GM21619 (cell line): ENCODE measurements at regions not wholly inside any gene's neighbourhood (a gene's known extent, or its start where the extent isn't known, plus 50 kb on each side); places are given as distances from the start of the nearest gene placed in this dataset.

Experiments used
- ATAC-seq: cut with Tn5 transposase; IDR thresholded peaks from one replicate; pipeline ENCODE4 v1.9.1; 2021; ENCODE audit not compliant: unreplicated experiment

DNA sequence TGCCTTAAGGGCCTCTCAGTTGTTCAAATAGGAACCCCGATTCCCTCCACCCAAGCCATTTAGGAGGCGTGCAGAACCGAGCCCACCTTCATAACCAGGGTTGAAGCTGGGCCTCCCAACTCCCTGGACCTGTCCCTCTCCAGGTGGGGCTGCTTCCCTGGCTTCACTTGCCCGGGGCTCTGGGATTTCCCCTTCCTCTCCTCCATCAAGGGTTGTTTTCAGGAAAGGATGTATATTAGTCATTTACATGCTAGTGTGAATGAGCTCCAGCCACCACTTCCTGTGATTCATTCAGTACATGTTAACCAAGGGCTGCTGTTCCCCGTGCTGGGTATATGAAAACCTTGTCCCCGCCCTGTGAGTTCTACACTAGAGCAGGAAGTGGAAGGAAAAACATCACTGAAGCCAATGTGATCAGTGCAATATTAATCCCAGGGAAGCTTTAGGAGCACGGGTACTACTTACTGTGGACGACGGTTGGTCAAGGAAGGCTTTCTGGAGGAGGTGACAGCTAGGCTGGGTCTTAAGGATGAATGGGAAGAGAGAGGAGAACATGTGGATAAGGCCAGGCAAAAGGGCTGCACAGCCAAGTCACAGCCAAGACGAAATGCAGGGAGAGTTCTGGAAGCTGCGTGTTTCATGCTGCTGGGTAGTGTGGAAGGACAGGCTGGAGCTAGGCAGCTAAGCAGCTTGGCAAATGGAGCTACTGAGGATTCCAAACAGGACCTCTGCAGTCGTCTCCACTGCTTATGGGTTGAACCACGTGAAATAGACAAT is 150.1 kb upstream of the SHH start:
- no peak for ATAC-seq

DNA sequence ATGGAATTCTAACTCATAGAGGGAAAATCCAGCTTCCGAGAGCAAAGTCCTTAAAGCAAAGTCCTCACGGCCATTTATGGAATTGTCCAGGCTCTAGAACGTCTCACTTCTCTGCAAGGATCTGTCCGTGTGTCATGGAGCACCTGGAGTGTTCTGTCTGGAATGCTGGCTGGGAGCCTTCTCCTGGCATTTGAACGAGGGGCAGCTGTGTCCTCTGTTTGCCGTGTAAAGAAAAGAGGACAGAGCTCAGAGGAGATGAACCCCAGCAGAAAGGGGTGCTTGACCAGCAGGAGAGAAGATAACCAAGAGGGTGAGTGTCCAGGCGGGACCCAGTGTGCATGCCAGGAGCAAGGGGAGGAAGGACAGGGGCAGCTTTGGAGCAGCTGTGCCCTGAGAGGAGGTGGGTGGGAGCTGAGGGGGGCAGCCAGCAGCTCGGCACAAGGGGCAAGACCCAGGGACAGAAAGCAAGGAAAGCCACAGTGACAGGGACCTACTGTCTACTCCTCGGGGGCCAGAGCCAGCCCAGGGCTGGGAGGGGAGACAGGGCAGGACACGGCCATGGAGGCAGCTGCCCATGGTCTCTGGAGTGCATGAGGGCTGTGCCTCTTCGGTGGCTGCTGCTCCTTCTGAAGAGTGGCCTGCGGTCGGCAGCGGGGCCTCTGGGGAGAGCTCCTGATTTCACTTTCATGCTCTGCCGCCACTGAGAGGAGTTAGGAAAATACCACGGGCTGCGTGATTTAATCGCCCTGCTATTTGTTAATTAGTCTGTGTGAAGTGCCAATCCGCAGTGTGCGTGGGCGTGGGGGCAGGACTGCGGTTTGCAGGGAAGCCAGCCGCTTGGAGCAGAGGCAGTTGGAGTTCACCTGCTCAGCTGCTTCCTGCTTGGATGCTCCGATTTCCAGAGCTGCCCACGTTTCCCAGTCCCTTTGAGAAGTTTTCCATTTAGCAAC is 149.3 kb upstream of the SHH start:
- no peak for ATAC-seq

- no peak for ATAC-seq
Measured at GRCh38 chr7:155959894-155960293, 147.6 kb upstream of the SHH start.

GRCh38 chr7:155956977-155957376 is 144.7 kb upstream of the SHH start:
- no peak for ATAC-seq

GRCh38 chr7:155955367-155955635 is 143.0 kb upstream of the SHH start:
- no peak for ATAC-seq

GRCh38 chr7:155954550-155955366 is 142.5 kb upstream of the SHH start:
- no peak for ATAC-seq

DNA sequence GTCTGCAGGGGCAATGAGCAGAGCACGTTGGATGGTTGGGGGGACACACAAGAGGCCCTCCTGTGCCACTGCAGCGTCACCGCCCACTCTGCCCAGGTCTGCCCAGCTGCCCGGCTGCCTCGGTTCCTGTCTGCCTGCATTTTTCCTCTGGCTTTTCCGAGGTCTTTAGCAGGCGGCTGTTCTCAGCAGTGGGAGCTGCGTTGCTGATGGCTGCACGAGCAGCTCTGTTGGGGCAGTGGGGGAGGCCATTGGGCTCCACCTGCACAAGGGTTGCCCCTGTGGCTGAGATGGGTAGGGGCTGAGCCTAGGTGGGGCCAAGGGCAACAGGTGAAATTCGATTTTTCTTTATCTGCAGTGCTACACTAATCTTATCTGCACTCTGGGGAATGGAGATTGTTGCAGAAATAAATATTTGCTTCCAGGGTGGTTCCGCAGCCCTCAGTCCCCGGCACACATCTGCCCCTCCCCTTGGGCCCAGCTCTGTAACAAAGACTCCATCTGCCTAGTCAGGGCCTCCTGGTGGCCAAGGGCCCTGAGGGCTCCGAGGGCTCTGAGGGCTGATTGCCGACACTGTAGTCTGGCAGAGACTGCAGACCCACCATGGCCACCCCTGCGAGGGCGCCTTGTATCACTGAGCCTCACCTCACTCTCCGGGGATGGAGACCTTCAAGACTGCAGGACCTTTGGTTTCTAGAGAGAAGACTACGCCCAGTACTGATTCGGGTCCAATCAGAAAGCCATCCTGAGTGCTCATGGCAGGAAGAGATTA is 141.7 kb upstream of the SHH start:
- no peak for ATAC-seq

- ATAC-seq: no peak
Measured at GRCh38 chr7:155953501-155953778, 141.2 kb upstream of the SHH start.

DNA sequence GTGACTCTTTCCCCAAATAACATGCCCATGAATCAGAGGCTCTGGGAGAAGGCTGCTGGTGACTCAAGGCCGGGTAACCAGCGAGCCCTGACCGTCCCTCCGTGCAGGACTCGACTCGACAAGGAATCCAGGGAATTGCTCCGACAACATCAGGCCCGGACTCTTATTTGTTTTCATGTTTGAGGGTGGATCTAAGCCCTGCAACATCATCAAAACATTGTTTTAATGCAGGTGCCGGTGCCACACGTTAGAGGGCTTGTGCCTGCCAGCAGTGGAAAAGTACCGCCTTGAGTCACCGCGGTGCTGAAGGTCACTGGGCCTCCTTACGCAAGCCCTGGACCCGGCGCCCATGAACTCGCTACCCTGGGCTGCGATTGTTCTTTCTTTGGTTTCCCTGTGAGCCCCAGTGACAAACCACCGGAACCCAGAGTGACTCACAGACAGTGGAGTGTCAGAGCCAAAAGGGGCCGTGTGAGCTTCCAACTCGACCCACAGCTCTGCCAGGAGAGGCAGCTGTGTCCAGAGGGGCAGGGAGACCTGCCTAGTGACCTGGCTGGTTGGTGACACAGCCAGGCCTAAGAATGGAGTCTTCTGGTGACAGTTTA is 139.4 kb upstream of the SHH start:
- ATAC-seq: no peak

- no peak for ATAC-seq
Measured at GRCh38 chr7:155950898-155951553, 138.8 kb upstream of the SHH start.

- ATAC-seq: no peak
Measured at GRCh38 chr7:155948845-155949244, 136.6 kb upstream of the SHH start.

GRCh38 chr7:155948423-155948822 is 136.2 kb upstream of the SHH start:
- ATAC-seq: no peak

- ATAC-seq: no peak
Measured at GRCh38 chr7:155947051-155947450, 134.8 kb upstream of the SHH start.

- ATAC-seq: no peak
Measured at GRCh38 chr7:155945670-155946325, 133.5 kb upstream of the SHH start.

DNA sequence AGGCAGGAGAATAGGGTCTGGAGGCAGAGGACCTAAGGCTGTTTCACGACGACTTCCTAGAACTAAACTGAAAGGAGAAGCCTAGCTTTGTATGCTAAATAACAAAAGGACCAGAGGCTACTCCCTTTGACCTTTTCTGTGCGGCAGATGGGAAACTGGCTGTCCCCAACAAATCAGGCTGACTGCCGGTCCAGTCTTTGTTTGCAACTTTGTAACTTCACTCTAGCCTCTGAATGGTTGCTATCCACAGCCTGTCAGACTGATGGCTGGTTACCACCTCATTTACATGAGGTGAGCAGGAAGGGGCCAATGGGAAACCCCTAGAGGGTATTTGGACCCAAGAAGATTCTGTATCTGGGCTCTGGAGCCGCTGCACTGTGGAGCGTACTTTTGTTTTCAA is 132.6 kb upstream of the SHH start:
- no peak for ATAC-seq

- no peak for ATAC-seq
Measured at GRCh38 chr7:155943251-155943899, 131.1 kb upstream of the SHH start.

GRCh38 chr7:155942226-155942950 is 130.1 kb upstream of the SHH start:
- no peak for ATAC-seq

- ATAC-seq: no peak
Measured at GRCh38 chr7:155941688-155942087, 129.4 kb upstream of the SHH start.
